Body of pancreas (tissue), 4 donors: ENCODE measurements at regions not wholly inside any gene's neighbourhood (a gene's known extent, or its start where the extent isn't known, plus 50 kb on each side); places are given as distances from the start of the nearest gene placed in this dataset.

Source experiments
- CTCF ChIP-seq, 7 experiments: fragments of 450-650 bp in 4 of 7; fragments of 200-600 bp in 3 of 7; sonication (generic) in 3 of 7; IDR thresholded peaks; one replicate each; pipeline ENCODE4 v1.5.1; 2016 to 2019; ENCODE audit warnings: antibody characterized with exemption in 7 of 7
- POLR2A ChIP-seq, 3 donors: fragments of 450-650 bp; IDR thresholded peaks; one replicate each; pipeline ENCODE4 v1.6.1; 2016; ENCODE audit warnings: antibody characterized with exemption in 3 of 3, mild to moderate bottlenecking in 2 of 3

- TF ChIP-seq CTCF (IDR thresholded peaks at IDR 0.05) = no peak
- TF ChIP-seq POLR2A (IDR thresholded peaks at IDR 0.05) = no peak
Measured at GRCh38 chr10:3008518-3009195, 58.7 kb upstream of the PFKP start.
